ENCODE measurements at regions not wholly inside any gene's neighbourhood (a gene's known extent, or its start where the extent isn't known, plus 50 kb on each side); places are given as distances from the start of the nearest gene placed in this dataset.

- TF ChIP-seq CTCF (IDR thresholded peaks at IDR 0.05), result no peak
- TF ChIP-seq EZH2 (IDR thresholded peaks at IDR 0.05; ENCODE audit: borderline replicate concordance, insufficient read depth, low read depth, low read length, poor library complexity, severe bottlenecking), result no peak
Observed at GRCh38 chr12:16726879-16727278, 120.9 kb upstream of the LMO3 start.

Measured in B cell (primary cell).